A549 (cell line): ENCODE measurements at regions not wholly inside any gene's neighbourhood (a gene's known extent, or its start where the extent isn't known, plus 50 kb on each side); places are given as distances from the start of the nearest gene placed in this dataset.

Experiments used
- ATAC-seq, 2 experiments: fragments of 200-7000 bp in 1 of 2; fragments of >200 bp in 1 of 2; cut with Nextera tagmentation in 1 of 2; cut with Tn5 transposase in 1 of 2; 3 replicates each; pipeline versions ENCODE4 v1.8.0 to v1.9.1; 2018 to 2020; ENCODE audit warnings: mild to moderate bottlenecking in 1 of 2, moderate library complexity in 1 of 2
- CTCF ChIA-PET: fragments of 300-600 bp; sonication (Branson Sonifier 250); formaldehyde crosslinking; extraction: SDS; loops from one replicate; lab custom pipeline; 2021; ENCODE audit warnings: antibody characterized with exemption, inconsistent platforms; lab: Yijun Ruan, JAX
- POLR2A ChIA-PET: fragments of 350-600 bp; formaldehyde crosslinking; extraction: SDS; loops from one replicate; lab custom pipeline; 2021; ENCODE audit warnings: antibody characterized with exemption, inconsistent platforms; lab: Yijun Ruan, JAX
- DNase-seq, 2 experiments: peaks; one replicate each; pipeline versions ENCODE4 v3.0.0 to v3.0.0-alpha.2; 2011 to 2016; ENCODE audit warnings: low read depth in 1 of 2, low spot score in 1 of 2
- FAIRE-seq: peaks from 2 replicates; lab custom pipeline; 2011; peaks lifted over from hg19 to GRCh38; lab: Jason Lieb, UNC
- H3K27ac ChIP-seq, 2 experiments: fragments of >200 bp; sonication (Bioruptor Twin); formaldehyde crosslinking; 3 replicates each; pipeline ENCODE4 v1.5.1; 2016 to 2017
- H3K4me1 ChIP-seq: fragments of >200 bp; sonication (Bioruptor Twin); formaldehyde crosslinking; 3 replicates; pipeline ENCODE4 v1.6.1; 2016
- H3K4me2 ChIP-seq: fragments of >200 bp; sonication (Bioruptor Twin); formaldehyde crosslinking; 3 replicates; pipeline ENCODE4 v1.6.1; 2016
- H3K4me3 ChIP-seq: fragments of >200 bp; sonication (Bioruptor Twin); formaldehyde crosslinking; 3 replicates; pipeline ENCODE4 v1.5.1; 2016
- H3K9me3 ChIP-seq: fragments of >200 bp; sonication (Bioruptor Twin); formaldehyde crosslinking; 3 replicates; pipeline ENCODE4 v1.6.1; 2016
- BHLHE40 ChIP-seq: IDR thresholded peaks from 2 replicates; pipeline ENCODE4 v1.6.1; 2012; ENCODE audit warnings: low read depth, low read length, inconsistent platforms
- CBX8 ChIP-seq: fragments of 200-600 bp; sonication (generic); IDR thresholded peaks from 2 replicates; pipeline ENCODE4 v1.6.1; 2016
- EP300 ChIP-seq, 2 experiments: fragments of >200 bp; sonication (Bioruptor Twin); formaldehyde crosslinking; IDR thresholded peaks; 2 replicates in 1 of 2; 3 replicates in 1 of 2; pipeline ENCODE4 v1.6.1; 2016 to 2017
- FOSL2 ChIP-seq, 2 experiments: fragments of 450-650 bp in 1 of 2; fragments of >200 bp in 1 of 2; sonication (Bioruptor Twin) in 1 of 2; formaldehyde crosslinking; IDR thresholded peaks; 2 replicates each; pipeline versions ENCODE4 v1.5.0 to v1.6.1; 2016 to 2020; ENCODE audit warnings: mild to moderate bottlenecking in 1 of 2, moderate library complexity in 1 of 2
- GATA3 ChIP-seq: IDR thresholded peaks from 2 replicates; pipeline ENCODE4 v1.6.1; 2012; ENCODE audit warnings: borderline replicate concordance
- HDAC2 ChIP-seq: fragments of 200-600 bp; sonication (generic); IDR thresholded peaks from 2 replicates; pipeline ENCODE4 v1.6.1; 2016
- HOXB13 ChIP-seq: fragments of 250-450 bp; sonication (Bioruptor Pico); IDR thresholded peaks from 2 replicates; pipeline ENCODE4 v1.5.0; 2020; ENCODE audit warnings: low read depth, mild to moderate bottlenecking, moderate library complexity
- HOXB5 ChIP-seq: fragments of 250-450 bp; sonication (Bioruptor Pico); IDR thresholded peaks from 2 replicates; pipeline ENCODE4 v1.5.0; 2020; ENCODE audit warnings: mild to moderate bottlenecking, moderate library complexity
- JUN ChIP-seq, 2 experiments: fragments of >200 bp; sonication (Bioruptor Twin); formaldehyde crosslinking; IDR thresholded peaks; 2 replicates in 1 of 2; 3 replicates in 1 of 2; pipeline ENCODE4 v1.6.1; 2016 to 2017
- MYC ChIP-seq: IDR thresholded peaks from 2 replicates; pipeline ENCODE4 v1.6.1; 2012; ENCODE audit warnings: mild to moderate bottlenecking, inconsistent platforms, low read length, improper control_type of control experiment, borderline replicate concordance
- NPAS2 ChIP-seq: fragments of 250-450 bp; sonication (Bioruptor Pico); IDR thresholded peaks from 2 replicates; pipeline ENCODE4 v1.8.0; 2022; ENCODE audit warnings: mild to moderate bottlenecking, moderate library complexity, borderline replicate concordance
- PHF8 ChIP-seq: fragments of 200-600 bp; sonication (generic); IDR thresholded peaks from 2 replicates; pipeline ENCODE4 v1.6.1; 2016; ENCODE audit warnings: low read depth, mild to moderate bottlenecking, antibody characterized with exemption, moderate library complexity, borderline replicate concordance
- POLR2A ChIP-seq: IDR thresholded peaks from 2 replicates; pipeline ENCODE4 v1.6.1; 2012; ENCODE audit warnings: mild to moderate bottlenecking, low read length
- POLR2AphosphoS2 ChIP-seq: conservative IDR thresholded peaks from 2 replicates; pipeline ENCODE4 v1.6.1; 2012; ENCODE audit warnings: low read length, improper control_type of control experiment, inconsistent platforms
- RAD21 ChIP-seq, 2 experiments: fragments of >200 bp in 1 of 2; sonication (Bioruptor Twin) in 1 of 2; formaldehyde crosslinking in 1 of 2; IDR thresholded peaks in 1 of 2; conservative IDR thresholded peaks in 1 of 2; 2 replicates in 1 of 2; 3 replicates in 1 of 2; pipeline ENCODE4 v1.6.1; 2012 to 2018; ENCODE audit warnings: inconsistent platforms in 1 of 2
- RCOR1 ChIP-seq: fragments of 150-350 bp; IDR thresholded peaks from 2 replicates; pipeline ENCODE4 v1.6.1; 2014; ENCODE audit warnings: antibody characterized with exemption, low read length, low read depth
- SMC3 ChIP-seq: fragments of >200 bp; sonication (Bioruptor Twin); formaldehyde crosslinking; IDR thresholded peaks from 3 replicates; pipeline ENCODE4 v1.6.1; 2018; ENCODE audit warnings: inconsistent platforms
- SREBF2 ChIP-seq: fragments of 450-650 bp; IDR thresholded peaks from 2 replicates; pipeline ENCODE4 v1.6.1; 2014; ENCODE audit warnings: mild to moderate bottlenecking, moderate library complexity
- TFCP2L1 ChIP-seq: fragments of 250-450 bp; sonication (Bioruptor Pico); IDR thresholded peaks from 2 replicates; pipeline ENCODE4 v1.5.0; 2021; ENCODE audit warnings: mild to moderate bottlenecking
- ZC3H11A ChIP-seq: fragments of 450-650 bp; IDR thresholded peaks from 2 replicates; pipeline ENCODE4 v1.6.1; 2014; ENCODE audit warnings: antibody characterized with exemption, mild to moderate bottlenecking
- ZFP36 ChIP-seq: fragments of 450-650 bp; IDR thresholded peaks from 2 replicates; pipeline ENCODE4 v1.6.1; 2014; ENCODE audit warnings: borderline replicate concordance; ENCODE audit not compliant: partially characterized antibody
- ZSCAN20 ChIP-seq: fragments of 250-450 bp; sonication (Bioruptor Pico); IDR thresholded peaks from 2 replicates; pipeline ENCODE4 v1.8.0; 2022; ENCODE audit warnings: mild to moderate bottlenecking, moderate library complexity
- WGBS: methylation state at CpG from one replicate; pipeline ENCODE4 v1.1.6; 2017; ENCODE audit errors: missing lambda C conversion rate; 5-methylcytosine and 5-hydroxymethylcytosine counted together
- TF ChIP-seq, protein P1 (sequence below): fragments of 250-450 bp; sonication (Bioruptor Pico); IDR thresholded peaks from 2 replicates; pipeline ENCODE4 v1.5.0; 2020; ENCODE audit warnings: low read depth, mild to moderate bottlenecking, moderate library complexity
- TF ChIP-seq, protein P2 (sequence below): fragments of >200 bp; sonication (Bioruptor Twin); formaldehyde crosslinking; IDR thresholded peaks from 2 replicates; pipeline ENCODE4 v1.6.1; 2016
- TF ChIP-seq, protein P3 (sequence below): IDR thresholded peaks from 2 replicates; pipeline ENCODE4 v1.6.1; 2012

DNA sequence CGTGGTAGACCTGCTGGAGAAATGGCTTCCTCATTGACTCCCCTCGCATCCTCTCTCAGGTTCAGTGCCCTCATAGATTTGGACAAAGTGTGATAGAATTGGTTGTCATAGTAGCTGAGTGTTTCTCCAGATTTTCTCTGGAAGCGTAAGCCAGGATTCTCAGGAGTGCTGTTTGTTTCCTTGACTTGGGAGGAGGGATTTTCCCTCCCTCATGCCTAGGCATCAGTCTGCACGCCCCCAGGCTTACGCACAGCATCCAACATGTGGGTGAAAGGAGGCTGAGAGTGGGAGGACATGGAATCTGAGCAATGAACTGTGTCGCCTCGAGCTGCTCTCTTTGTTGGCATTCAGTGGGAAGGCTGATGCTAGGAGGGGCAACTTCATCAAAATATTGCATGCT lies 503.5 kb downstream of the LTN1 start:
- no peak overlapping the region for H3K27ac ChIP-seq
- ChIA-PET CTCF (no interaction called here), POLR2A (no interaction called here)
- H3K4me3 ChIP-seq = no peak overlapping the region
- no peak for ATAC-seq
- no peak for DNase-seq
- 31% methylated on average over 7 of the region's 7 CpGs for WGBS
- H3K9me3 ChIP-seq = no peaks in the 10 kb centered on the region
- no peaks in the 10 kb centered on the region for H3K4me1 ChIP-seq
- FAIRE-seq = no peak
- no peak overlapping the region for H3K4me2 ChIP-seq
- TF ChIP-seq RCOR1 (no peak), HOXB5 (CRISPR knock-in tag) (no peak), ZSCAN20 (CRISPR knock-in tag) (no peak), RAD21 (conservative IDR thresholded peaks at IDR 0.05 in 1 of 2, IDR thresholded peaks at IDR 0.05 in 1 of 2) (no peak), JUN (IDR thresholded peaks at IDR 0.05) (no peak), BHLHE40 (no peak), SREBF2 (no peak), MYC (no peak), CBX8 (no peak), TFCP2L1 (no peak), HDAC2 (no peak), POLR2AphosphoS2 (no peak), PHF8 (no peak), EP300 (IDR thresholded peaks at IDR 0.05) (no peak)
- TF ChIP-seq, protein P1, sequence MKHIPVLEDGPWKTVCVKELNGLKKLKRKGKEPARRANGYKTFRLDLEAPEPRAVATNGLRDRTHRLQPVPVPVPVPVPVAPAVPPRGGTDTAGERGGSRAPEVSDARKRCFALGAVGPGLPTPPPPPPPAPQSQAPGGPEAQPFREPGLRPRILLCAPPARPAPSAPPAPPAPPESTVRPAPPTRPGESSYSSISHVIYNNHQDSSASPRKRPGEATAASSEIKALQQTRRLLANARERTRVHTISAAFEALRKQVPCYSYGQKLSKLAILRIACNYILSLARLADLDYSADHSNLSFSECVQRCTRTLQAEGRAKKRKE (CRISPR knock-in tag) = no peak
- TF ChIP-seq, protein P2, sequence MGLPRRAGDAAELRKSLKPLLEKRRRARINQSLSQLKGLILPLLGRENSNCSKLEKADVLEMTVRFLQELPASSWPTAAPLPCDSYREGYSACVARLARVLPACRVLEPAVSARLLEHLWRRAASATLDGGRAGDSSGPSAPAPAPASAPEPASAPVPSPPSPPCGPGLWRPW = no peak

DNA sequence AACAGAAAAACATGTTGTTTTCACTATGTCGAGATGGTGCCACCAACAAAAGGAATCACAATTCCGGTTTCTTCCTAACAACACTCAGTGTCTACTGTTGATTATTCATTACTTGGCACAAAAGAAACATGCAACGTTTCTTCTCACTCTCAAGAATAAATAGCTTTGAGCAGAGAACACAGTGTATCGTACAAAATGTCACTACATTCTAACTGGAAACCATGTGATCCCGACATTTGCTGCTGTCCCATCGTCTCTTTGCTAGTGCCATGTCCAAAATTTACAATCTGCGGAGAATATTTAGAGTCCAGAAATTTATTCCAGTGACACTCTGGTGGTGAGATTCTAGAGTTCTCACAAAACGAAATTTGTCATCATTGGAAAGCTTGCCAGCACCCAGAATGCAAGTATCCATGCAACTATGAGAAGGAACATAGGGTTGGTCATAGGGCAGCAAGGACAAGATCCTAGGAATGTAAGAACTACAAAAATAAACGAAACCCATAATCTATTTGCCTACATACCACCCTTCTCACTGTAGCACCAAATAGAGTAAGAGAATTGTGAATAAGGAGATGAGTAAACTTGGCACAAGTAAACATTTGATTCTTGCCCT lies 505.1 kb downstream of the LTN1 start:
- ATAC-seq = no peak
- TF ChIP-seq HOXB13 (CRISPR knock-in tag) (no peak), NPAS2 (no peak), JUN (IDR thresholded peaks at IDR 0.05) (no peak), FOSL2 (IDR thresholded peaks at IDR 0.05) (no peak), FOSL2 (CRISPR knock-in tag; IDR thresholded peaks at IDR 0.05) (no peak), POLR2A (no peak), ZC3H11A (no peak), ZFP36 (no peak), RAD21 (conservative IDR thresholded peaks at IDR 0.05 in 1 of 2, IDR thresholded peaks at IDR 0.05 in 1 of 2) (no peak), GATA3 (no peak), SMC3 (no peak)
- TF ChIP-seq, protein P2 = no peak
- TF ChIP-seq, protein P1 (CRISPR knock-in tag) = no peak
- TF ChIP-seq, protein P3, sequence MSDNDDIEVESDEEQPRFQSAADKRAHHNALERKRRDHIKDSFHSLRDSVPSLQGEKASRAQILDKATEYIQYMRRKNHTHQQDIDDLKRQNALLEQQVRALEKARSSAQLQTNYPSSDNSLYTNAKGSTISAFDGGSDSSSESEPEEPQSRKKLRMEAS = no peak
- CTCF ChIA-PET = no interaction called here
- FAIRE-seq = no peak
- Histone ChIP-seq H3K4me1 (no peaks in the 10 kb centered on the region), H3K9me3 (no peaks in the 10 kb centered on the region), H3K27ac (no peak overlapping the region), H3K4me2 (no peak overlapping the region), H3K4me3 (no peak overlapping the region)
- no peak for DNase-seq
- 11% methylated on average over 9 of the region's 9 CpGs for WGBS
- POLR2A ChIA-PET = no interaction called here
